B cell (primary cell): ENCODE measurements at regions not wholly inside any gene's neighbourhood (a gene's known extent, or its start where the extent isn't known, plus 50 kb on each side); places are given as distances from the start of the nearest gene placed in this dataset.

Experiments
- ATAC-seq: fragments of 200-7000 bp; cut with Tn5 transposase; one replicate; pipeline ENCODE4 v1.10.0; 2021; ENCODE audit warnings: low read depth, mild to moderate bottlenecking, moderate number of reproducible peaks, moderate library complexity
- CTCF ChIA-PET: fragments of 350-600 bp; sonication (Branson Sonifier 250); formaldehyde crosslinking; loops from one replicate; lab custom pipeline; 2021; ENCODE audit warnings: antibody characterized with exemption, inconsistent platforms; lab: Charles Lee
- POLR2A ChIA-PET: fragments of 350-600 bp; sonication (Branson Sonifier 250); formaldehyde crosslinking; loops from one replicate; lab custom pipeline; 2021; ENCODE audit warnings: antibody characterized with exemption; lab: Charles Lee
- DNase-seq: peaks from one replicate; pipeline ENCODE4 v3.0.0; 2013
- H2AFZ ChIP-seq: 2 replicates; pipeline ENCODE4 v1.6.1; 2012; ENCODE audit warnings: mild to moderate bottlenecking, low read depth, low read length; ENCODE audit not compliant: insufficient read depth, poor library complexity, severe bottlenecking
- H3K27ac ChIP-seq, 2 donors: 1 replicate in 1 of 2; 2 replicates in 1 of 2; pipeline ENCODE4 v1.5.1; 2012 to 2013; ENCODE audit warnings: low read length in 2 of 2, mild to moderate bottlenecking in 2 of 2, moderate library complexity in 1 of 2
- H3K27me3 ChIP-seq, 4 experiments: fragments of 200-600 bp in 1 of 4; sonication (generic) in 1 of 4; replicated peaks in 1 of 4; 1 replicate in 2 of 4; 2 replicates in 2 of 4; pipeline versions ENCODE4 v1.6.1 to v1.7.0; 2013 to 2016; ENCODE audit warnings: low read length in 3 of 4, mild to moderate bottlenecking in 2 of 4, mixed read lengths in 1 of 4, moderate library complexity in 1 of 4; ENCODE audit not compliant: insufficient read depth in 4 of 4, control insufficient read depth in 3 of 4; ENCODE audit errors: control extremely low read depth in 1 of 4
- H3K36me3 ChIP-seq, 2 experiments: replicated peaks in 1 of 2; 1 replicate in 1 of 2; 2 replicates in 1 of 2; pipeline versions ENCODE4 v1.6.1 to v1.7.1; 2013; ENCODE audit warnings: low read length in 1 of 2; ENCODE audit not compliant: insufficient read depth in 2 of 2, control insufficient read depth in 1 of 2; ENCODE audit errors: control extremely low read depth in 1 of 2, extremely low read depth in 1 of 2
- H3K4me1 ChIP-seq, 2 donors: fragments of 200-600 bp in 1 of 2; sonication (generic) in 1 of 2; 1 replicate in 1 of 2; 2 replicates in 1 of 2; pipeline versions ENCODE4 v1.5.1 to v1.6.1; 2013 to 2017; ENCODE audit warnings: low read length in 2 of 2; ENCODE audit not compliant: control insufficient read depth in 2 of 2, insufficient read depth in 2 of 2
- H3K4me2 ChIP-seq: replicated peaks from 2 replicates; pipeline ENCODE3; 2012; ENCODE audit warnings: mild to moderate bottlenecking, low read depth, low read length; ENCODE audit not compliant: poor library complexity, severe bottlenecking
- H3K4me3 ChIP-seq, 5 experiments: fragments of 200-600 bp in 1 of 5; sonication (generic) in 1 of 5; 1 replicate in 3 of 5; 2 replicates in 2 of 5; pipeline versions ENCODE4 v1.5.1 to v1.7.0; 2011 to 2016; ENCODE audit warnings: low read length in 4 of 5, mild to moderate bottlenecking in 4 of 5, low read depth in 2 of 5, control low read depth in 1 of 5, moderate library complexity in 1 of 5; ENCODE audit not compliant: insufficient read depth in 1 of 5; ENCODE audit errors: control extremely low read depth in 1 of 5, extremely low read depth in 1 of 5
- H3K79me2 ChIP-seq: fragments of 200-600 bp; sonication (generic); one replicate; pipeline ENCODE4 v1.6.0; 2016; ENCODE audit warnings: low read length; ENCODE audit not compliant: control insufficient read depth, insufficient read depth
- H3K9ac ChIP-seq: fragments of 200-600 bp; sonication (generic); 2 replicates; pipeline ENCODE4 v1.6.1; 2017; ENCODE audit warnings: mild to moderate bottlenecking, low read length, moderate library complexity
- H3K9me3 ChIP-seq, 3 donors: one replicate each; pipeline versions ENCODE4 v1.6.1 to v1.7.1; 2013; ENCODE audit warnings: low read length in 2 of 3; ENCODE audit not compliant: control insufficient read depth in 2 of 3, insufficient read depth in 1 of 3; ENCODE audit errors: control extremely low read depth in 1 of 3
- H4K20me1 ChIP-seq: 2 replicates; pipeline ENCODE4 v1.6.0; 2012; ENCODE audit warnings: mild to moderate bottlenecking, low read length; ENCODE audit not compliant: insufficient read depth, control insufficient read depth, poor library complexity, severe bottlenecking
- H3K27ac Mint-ChIP-seq: one replicate; pipeline ENCODE4 v1.8.0; 2021; ENCODE audit warnings: mixed read lengths
- H3K27me3 Mint-ChIP-seq: one replicate; pipeline ENCODE4 v1.8.0; 2021; ENCODE audit warnings: mixed read lengths
- H3K4me1 Mint-ChIP-seq: one replicate; pipeline ENCODE4 v1.8.0; 2021; ENCODE audit warnings: mixed read lengths
- H3K4me3 Mint-ChIP-seq: one replicate; pipeline ENCODE4 v1.8.0; 2021; ENCODE audit warnings: mixed read lengths
- H3K9me3 Mint-ChIP-seq: one replicate; pipeline ENCODE4 v1.8.0; 2022; ENCODE audit warnings: mixed read lengths; ENCODE audit not compliant: insufficient read depth
- CTCF ChIP-seq: fragments of 200-600 bp; IDR thresholded peaks from one replicate; pipeline ENCODE4 v1.8.0; 2022; ENCODE audit warnings: antibody characterized with exemption, mild to moderate bottlenecking
- EZH2 ChIP-seq: IDR thresholded peaks from 2 replicates; pipeline ENCODE4 v1.6.1; 2012; ENCODE audit warnings: borderline replicate concordance, low read depth, mild to moderate bottlenecking, moderate library complexity, low read length; ENCODE audit not compliant: insufficient read depth, poor library complexity, severe bottlenecking
- WGBS: methylation state at CpG from one replicate; pipeline ENCODE4 v1.1.5; 2013; ENCODE audit warnings: missing lambda C conversion rate; ENCODE audit not compliant: insufficient coverage; 5-methylcytosine and 5-hydroxymethylcytosine counted together
- intact Hi-C: fragments of 100-400 bp; cut with micrococcal nuclease; formaldehyde crosslinking; loops from one replicate; pipeline ENCODE4 v1.10.0; 2022

GRCh38 chr6:155994086-155994485, 538.4 kb upstream of the NOX3 start:
- no peak overlapping the region for H3K4me2 ChIP-seq
- H3K79me2 ChIP-seq: no peaks in the 10 kb centered on the region
- peaks cover 0 to 2% (median 0%) of the 10 kb centered on the region in 3 donors for H3K9me3 ChIP-seq
- no peak overlapping the region for H3K27ac ChIP-seq
- H3K36me3 ChIP-seq: no peaks in the 10 kb centered on the region
- no peak overlapping the region for H3K27ac Mint-ChIP-seq
- no peak overlapping the region for H3K4me3 ChIP-seq
- ChIA-PET CTCF (interaction anchor here (1.0 kb wide), 1 partner anchor 12 kb away, joined by 3 read pairs; no protein-coding TSS in a partner anchor), POLR2A (no interaction called here)
- no peaks in the 10 kb centered on the region for H3K27me3 ChIP-seq
- DNase-seq: no peak
- no peaks in the 10 kb centered on the region for H3K9me3 Mint-ChIP-seq
- H3K27me3 Mint-ChIP-seq: no peaks in the 10 kb centered on the region
- H4K20me1 ChIP-seq: no peaks in the 10 kb centered on the region
- H3K4me1 ChIP-seq: no peaks in the 10 kb centered on the region
- no peak overlapping the region for H3K9ac ChIP-seq
- no CpG with 5 or more reads among the region's 7 CpGs for whole genome bisulfite sequencing
- ATAC-seq: no peak
- peaks cover 1% of the 10 kb centered on the region for H3K4me1 Mint-ChIP-seq
- intact Hi-C loops: no loop called here
- TF ChIP-seq CTCF (no peak), EZH2 (no peak)
- H3K4me3 Mint-ChIP-seq: no peak overlapping the region
- H2AFZ ChIP-seq: no peak overlapping the region

- Histone ChIP-seq H3K27me3 (no peaks in the 10 kb centered on the region), H3K36me3 (no peaks in the 10 kb centered on the region), H3K27ac (no peak overlapping the region), H3K9ac (no peak overlapping the region), H3K4me3 (no peak overlapping the region), H3K79me2 (no peaks in the 10 kb centered on the region), H2AFZ (no peak overlapping the region), H3K9me3 (peaks cover 0 to 2% (median 0%) of the 10 kb centered on the region in 3 donors), H3K4me2 (no peak overlapping the region), H3K4me1 (no peaks in the 10 kb centered on the region), H4K20me1 (no peaks in the 10 kb centered on the region)
- WGBS: 89% methylated on average over 3 of the region's 6 CpGs
- ATAC-seq: no peak
- H3K27me3 Mint-ChIP-seq: no peaks in the 10 kb centered on the region
- ChIA-PET POLR2A (no interaction called here), CTCF (interaction anchor here (1.0 kb wide), 1 partner anchor 13 kb away, joined by 3 read pairs; no protein-coding TSS in a partner anchor)
- no peaks in the 10 kb centered on the region for H3K4me1 Mint-ChIP-seq
- H3K4me3 Mint-ChIP-seq: no peak overlapping the region
- intact Hi-C loops: no loop called here
- TF ChIP-seq CTCF: no peak
- no peak for TF ChIP-seq EZH2
- no peak overlapping the region for H3K27ac Mint-ChIP-seq
- DNase-seq: no peak
- H3K9me3 Mint-ChIP-seq: no peaks in the 10 kb centered on the region
These were observed 537.6 kb upstream of the NOX3 start for GRCh38 chr6:155993240-155993639.
